ENCODE measurements at regions not wholly inside any gene's neighbourhood (a gene's known extent, or its start where the extent isn't known, plus 50 kb on each side); places are given as distances from the start of the nearest gene placed in this dataset.
A peak's percentile ranks its signal among the peaks of the same experiment; 100 is the strongest.

DNA sequence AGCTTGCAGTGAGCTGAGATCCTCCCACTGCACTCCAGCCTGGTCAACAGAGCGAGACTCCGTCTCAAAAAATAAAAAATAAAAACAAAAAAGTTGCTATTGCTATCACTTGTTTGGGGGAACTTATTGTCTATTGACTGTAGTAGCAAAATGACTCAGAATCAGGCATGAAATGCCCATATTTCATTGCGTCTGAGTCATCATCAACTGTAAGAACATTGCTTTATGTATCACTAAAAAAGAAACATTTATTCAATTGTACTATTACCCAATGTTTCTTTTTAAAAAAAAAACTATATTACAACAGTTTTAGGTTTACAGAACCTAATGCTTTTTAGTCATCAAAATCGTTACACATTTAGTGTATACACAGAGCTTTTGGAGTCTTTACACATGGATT lies 91.0 kb upstream of the FMN2 start:
- Histone ChIP-seq H3K4me1 (peaks cover 0 to 8% (median 0%) of the 10 kb centered on the region in 4 donors), H3K36me3 (no peaks in the 10 kb centered on the region), H3K27ac (no peak overlapping the region), H3K9me3 (no peaks in the 10 kb centered on the region), H3K27me3 (peaks cover 16 to 29% of the 10 kb centered on the region in 2 donors), H3K4me3 (no peak overlapping the region)
- 66% methylated on average over 4 of the region's 4 CpGs for WGBS (ENCODE audit: insufficient coverage, low coverage, low lambda C conversion rate, missing lambda C conversion rate)
- intact Hi-C loops (cut with DNase I) = no loop called here
- DNase-seq (no peak), ATAC-seq (no peak)
- no peak for TF ChIP-seq POLR2A (IDR thresholded peaks at IDR 0.05)
- TF ChIP-seq, protein P1, sequence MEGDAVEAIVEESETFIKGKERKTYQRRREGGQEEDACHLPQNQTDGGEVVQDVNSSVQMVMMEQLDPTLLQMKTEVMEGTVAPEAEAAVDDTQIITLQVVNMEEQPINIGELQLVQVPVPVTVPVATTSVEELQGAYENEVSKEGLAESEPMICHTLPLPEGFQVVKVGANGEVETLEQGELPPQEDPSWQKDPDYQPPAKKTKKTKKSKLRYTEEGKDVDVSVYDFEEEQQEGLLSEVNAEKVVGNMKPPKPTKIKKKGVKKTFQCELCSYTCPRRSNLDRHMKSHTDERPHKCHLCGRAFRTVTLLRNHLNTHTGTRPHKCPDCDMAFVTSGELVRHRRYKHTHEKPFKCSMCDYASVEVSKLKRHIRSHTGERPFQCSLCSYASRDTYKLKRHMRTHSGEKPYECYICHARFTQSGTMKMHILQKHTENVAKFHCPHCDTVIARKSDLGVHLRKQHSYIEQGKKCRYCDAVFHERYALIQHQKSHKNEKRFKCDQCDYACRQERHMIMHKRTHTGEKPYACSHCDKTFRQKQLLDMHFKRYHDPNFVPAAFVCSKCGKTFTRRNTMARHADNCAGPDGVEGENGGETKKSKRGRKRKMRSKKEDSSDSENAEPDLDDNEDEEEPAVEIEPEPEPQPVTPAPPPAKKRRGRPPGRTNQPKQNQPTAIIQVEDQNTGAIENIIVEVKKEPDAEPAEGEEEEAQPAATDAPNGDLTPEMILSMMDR (IDR thresholded peaks at IDR 0.05) = no peak

GRCh38 chr1:240001177-240001740 lies 90.4 kb upstream of the FMN2 start:
- 45% methylated on average over 7 of the region's 7 CpGs for WGBS (ENCODE audit: insufficient coverage, low coverage, low lambda C conversion rate, missing lambda C conversion rate)
- Histone ChIP-seq H3K36me3 (no peaks in the 10 kb centered on the region), H3K9me3 (no peaks in the 10 kb centered on the region), H3K4me1 (peaks cover 0 to 8% (median 0%) of the 10 kb centered on the region in 4 donors), H3K27ac (no peak overlapping the region), H3K27me3 (peaks cover 16 to 29% of the 10 kb centered on the region in 2 donors), H3K4me3 (no peak overlapping the region)
- ATAC-seq (no peak), DNase-seq (no peak)
- intact Hi-C loops (cut with DNase I) = no loop called here
- TF ChIP-seq, protein P1 (IDR thresholded peaks at IDR 0.05) = no peak

DNA sequence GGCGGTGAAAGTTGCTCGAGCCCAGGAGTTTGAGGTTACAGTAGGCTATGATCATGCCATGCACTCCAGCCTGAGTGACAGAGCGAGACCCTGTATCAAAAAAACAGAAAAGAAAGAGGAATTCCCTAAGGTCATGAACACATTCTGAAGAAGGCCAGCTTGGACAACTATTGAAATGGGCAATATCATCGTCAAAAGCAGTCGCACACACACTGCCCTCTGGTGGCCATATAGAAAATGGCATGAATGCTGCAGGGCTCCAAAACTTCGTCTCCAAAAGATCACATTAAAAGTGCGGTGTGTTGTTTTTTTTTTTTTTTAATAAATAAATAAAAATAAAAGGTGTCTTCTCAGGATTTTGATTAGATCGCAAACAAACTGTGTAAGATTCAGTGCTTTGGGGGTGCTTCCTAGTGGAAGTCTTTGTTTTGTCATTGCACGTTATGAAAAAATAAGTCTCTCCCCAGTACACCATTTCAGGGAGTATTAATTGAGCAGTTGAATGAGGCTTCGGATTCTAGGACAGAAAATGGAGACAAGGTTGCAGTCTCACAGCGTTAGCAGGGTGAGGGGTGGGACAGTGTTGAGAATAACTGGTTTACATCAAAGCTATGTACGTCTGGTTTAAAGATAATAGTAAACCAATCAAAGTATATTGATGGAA lies 87.5 kb upstream of the FMN2 start:
- no peaks in the 10 kb centered on the region for H3K4me1 ChIP-seq
- no peaks in the 10 kb centered on the region for H3K36me3 ChIP-seq
- DNase-seq (no peak), ATAC-seq (peak; percentile 39 to 50 (median 43))
- no peaks in the 10 kb centered on the region for H3K9me3 ChIP-seq
- WGBS (ENCODE audit: insufficient coverage, low coverage, low lambda C conversion rate, missing lambda C conversion rate) = 56% methylated on average over 12 of the region's 12 CpGs
- intact Hi-C loops (cut with DNase I) = no loop called here
- TF ChIP-seq, protein P1 (IDR thresholded peaks at IDR 0.05) = peak; percentile 33 to 75 (median 68)
- no peak for TF ChIP-seq POLR2A (IDR thresholded peaks at IDR 0.05)
- no peak overlapping the region for H3K4me3 ChIP-seq
- H3K27me3 ChIP-seq = peaks cover 0 to 8% of the 10 kb centered on the region in 2 donors
- no peak overlapping the region for H3K27ac ChIP-seq

- intact Hi-C loops (cut with DNase I) = no loop called here
- no peak overlapping the region for H3K4me3 ChIP-seq
- no peaks in the 10 kb centered on the region for H3K9me3 ChIP-seq
- ATAC-seq (no peak), DNase-seq (no peak)
- H3K27me3 ChIP-seq = no peaks in the 10 kb centered on the region
- H3K4me1 ChIP-seq = no peaks in the 10 kb centered on the region
- 56% methylated on average over 5 of the region's 5 CpGs for WGBS (ENCODE audit: insufficient coverage, low coverage, low lambda C conversion rate, missing lambda C conversion rate)
- no peak for TF ChIP-seq POLR2A (IDR thresholded peaks at IDR 0.05)
- TF ChIP-seq, protein P1 (IDR thresholded peaks at IDR 0.05) = no peak
- H3K27ac ChIP-seq = no peak overlapping the region
- no peaks in the 10 kb centered on the region for H3K36me3 ChIP-seq
Observed at GRCh38 chr1:240005997-240006650, 85.6 kb upstream of the FMN2 start.

Measured in right lobe of liver (tissue), 6 donors.